CD14-positive monocyte (primary cell): ENCODE measurements at regions not wholly inside any gene's neighbourhood (a gene's known extent, or its start where the extent isn't known, plus 50 kb on each side); places are given as distances from the start of the nearest gene placed in this dataset.
"Not testable (repeated sequence)": the region's sequence is repeated elsewhere in the genome, so short reads cannot be mapped to it uniquely, and the experiment has no call there.

Experiments used
- DNase-seq, 3 donors: peaks; one replicate each; pipeline ENCODE4 v3.0.0-alpha.2; 2011 to 2022
- H2AFZ ChIP-seq: 2 replicates; pipeline ENCODE4 v1.6.0; 2012; ENCODE audit warnings: mild to moderate bottlenecking, low read depth, low read length, inconsistent platforms; ENCODE audit not compliant: insufficient read depth, poor library complexity, severe bottlenecking
- H3K27ac ChIP-seq, 2 donors: 1 replicate in 1 of 2; 2 replicates in 1 of 2; pipeline ENCODE4 v1.5.1; 2012 to 2013; ENCODE audit warnings: low read length in 2 of 2, control low read depth in 1 of 2, inconsistent platforms in 1 of 2, low read depth in 1 of 2, mild to moderate bottlenecking in 1 of 2
- H3K27me3 ChIP-seq, 2 donors: one replicate each; pipeline versions ENCODE4 v1.6.0 to v1.6.1; 2011 to 2013; ENCODE audit warnings: low read length in 2 of 2; ENCODE audit not compliant: control insufficient read depth in 2 of 2, insufficient read depth in 2 of 2
- H3K36me3 ChIP-seq, 2 donors: replicated peaks in 1 of 2; 1 replicate in 1 of 2; 2 replicates in 1 of 2; pipeline versions ENCODE4 v1.5.1 to v1.6.1; 2012 to 2013; ENCODE audit warnings: low read length in 2 of 2, control low read depth in 1 of 2, inconsistent platforms in 1 of 2, mild to moderate bottlenecking in 1 of 2; ENCODE audit not compliant: insufficient read depth in 2 of 2, control insufficient read depth in 1 of 2
- H3K4me1 ChIP-seq, 2 donors: 1 replicate in 1 of 2; 2 replicates in 1 of 2; pipeline versions ENCODE4 v1.5.1 to v1.6.1; 2012 to 2013; ENCODE audit warnings: low read length in 2 of 2, control low read depth in 1 of 2, inconsistent platforms in 1 of 2, mild to moderate bottlenecking in 1 of 2, moderate library complexity in 1 of 2; ENCODE audit not compliant: insufficient read depth in 2 of 2, control insufficient read depth in 1 of 2
- H3K4me2 ChIP-seq: replicated peaks from 2 replicates; pipeline ENCODE3; 2012; ENCODE audit warnings: low read length, moderate library complexity, mild to moderate bottlenecking; ENCODE audit not compliant: poor library complexity, severe bottlenecking; ENCODE audit errors: extremely low read depth
- H3K4me3 ChIP-seq, 3 experiments: fragments of 200-600 bp in 1 of 3; sonication (generic) in 1 of 3; replicated peaks in 1 of 3; 1 replicate in 2 of 3; 2 replicates in 1 of 3; pipeline ENCODE4 v1.5.1; 2011 to 2013; ENCODE audit warnings: low read length in 3 of 3, mild to moderate bottlenecking in 3 of 3, control low read depth in 2 of 3, low read depth in 2 of 3, inconsistent platforms in 1 of 3, moderate library complexity in 1 of 3
- H3K79me2 ChIP-seq: 2 replicates; pipeline ENCODE4 v1.6.0; 2012; ENCODE audit warnings: mild to moderate bottlenecking, control low read depth, inconsistent platforms, low read length, moderate library complexity; ENCODE audit not compliant: insufficient read depth
- H3K9ac ChIP-seq: 2 replicates; pipeline ENCODE4 v1.6.0; 2017; ENCODE audit warnings: low read length, mild to moderate bottlenecking; ENCODE audit not compliant: insufficient read depth, poor library complexity, severe bottlenecking
- H3K9me3 ChIP-seq, 2 donors: replicated peaks in 1 of 2; 1 replicate in 1 of 2; 2 replicates in 1 of 2; pipeline versions ENCODE4 v1.5.1 to v1.6.1; 2012 to 2013; ENCODE audit warnings: low read length in 2 of 2, control low read depth in 1 of 2; ENCODE audit not compliant: control insufficient read depth in 1 of 2, insufficient read depth in 1 of 2
- H4K20me1 ChIP-seq: 2 replicates; pipeline ENCODE4 v1.6.0; 2012; ENCODE audit warnings: mild to moderate bottlenecking, low read length, control low read depth, moderate library complexity; ENCODE audit not compliant: insufficient read depth
- H3K27ac Mint-ChIP-seq, 7 donors: one replicate each; pipeline ENCODE4 v1.8.0; 2020; ENCODE audit warnings: mild to moderate bottlenecking in 7 of 7, mixed read lengths in 7 of 7, moderate library complexity in 6 of 7, inconsistent platforms in 2 of 7
- H3K27me3 Mint-ChIP-seq, 3 donors: one replicate each; pipeline ENCODE4 v1.8.0; 2021 to 2022; ENCODE audit warnings: low read depth in 3 of 3, mild to moderate bottlenecking in 3 of 3, mixed read lengths in 3 of 3, moderate library complexity in 3 of 3, inconsistent platforms in 1 of 3
- H3K36me3 Mint-ChIP-seq, 2 donors: one replicate each; pipeline ENCODE4 v1.8.0; 2020; ENCODE audit warnings: mixed read lengths in 2 of 2, inconsistent platforms in 1 of 2, mild to moderate bottlenecking in 1 of 2
- H3K4me1 Mint-ChIP-seq: one replicate; pipeline ENCODE4 v1.8.0; 2020; ENCODE audit warnings: mild to moderate bottlenecking, mixed read lengths
- H3K4me3 Mint-ChIP-seq, 2 donors: one replicate each; pipeline ENCODE4 v1.8.0; 2020; ENCODE audit warnings: mild to moderate bottlenecking in 2 of 2, mixed read lengths in 2 of 2, moderate library complexity in 1 of 2
- H3K9me3 Mint-ChIP-seq, 7 donors: one replicate each; pipeline ENCODE4 v1.8.0; 2020 to 2022; ENCODE audit warnings: mixed read lengths in 7 of 7, mild to moderate bottlenecking in 6 of 7, moderate library complexity in 6 of 7, inconsistent platforms in 2 of 7
- CTCF ChIP-seq: fragments of 200-600 bp; IDR thresholded peaks from one replicate; pipeline ENCODE4 v1.8.0; 2022; ENCODE audit warnings: antibody characterized with exemption, mild to moderate bottlenecking
- WGBS: methylation state at CpG from one replicate; pipeline ENCODE4 v1.1.5; 2013; ENCODE audit warnings: missing lambda C conversion rate; ENCODE audit not compliant: insufficient coverage; 5-methylcytosine and 5-hydroxymethylcytosine counted together
- intact Hi-C, 2 donors: fragments of 100-400 bp; cut with micrococcal nuclease; formaldehyde crosslinking; loops; one replicate each; pipeline versions ENCODE4 v1.15.0 to v1.15.1; 2023

- H3K36me3 ChIP-seq = no peaks in the 10 kb centered on the region
- H3K4me2 ChIP-seq = no peak overlapping the region
- no peak for TF ChIP-seq CTCF
- H3K4me1 ChIP-seq = peaks cover 23 to 28% of the 10 kb centered on the region in 2 donors
- peaks cover 0 to 2% (median 0%) of the 10 kb centered on the region in 7 donors for H3K9me3 Mint-ChIP-seq
- DNase-seq = no peak
- H3K27me3 Mint-ChIP-seq = peaks cover 0 to 5% (median 2%) of the 10 kb centered on the region in 3 donors
- no peaks in the 10 kb centered on the region for H4K20me1 ChIP-seq
- intact Hi-C loops = no loop called here
- no peak overlapping the region for H2AFZ ChIP-seq
- no peak overlapping the region for H3K4me3 ChIP-seq
- peaks cover 34% of the 10 kb centered on the region for H3K4me1 Mint-ChIP-seq
- no peak overlapping the region for H3K9ac ChIP-seq
- no peak overlapping the region for H3K4me3 Mint-ChIP-seq
- no peaks in the 10 kb centered on the region for H3K27me3 ChIP-seq
- 44% methylated on average over 1 of the region's 4 CpGs for WGBS
- no peaks in the 10 kb centered on the region for H3K79me2 ChIP-seq
- no peaks in the 10 kb centered on the region for H3K9me3 ChIP-seq
- H3K36me3 Mint-ChIP-seq = no peaks in the 10 kb centered on the region
- H3K27ac ChIP-seq = no peak overlapping the region
- no peak overlapping the region for H3K27ac Mint-ChIP-seq
Measured at GRCh38 chr11:47923667-47924066, 56.7 kb upstream of the PTPRJ start.

GRCh38 chr11:47921080-47921555 lies 59.2 kb upstream of the PTPRJ start:
- H3K9me3 Mint-ChIP-seq, H3K4me3 ChIP-seq, H3K36me3 ChIP-seq, H3K79me2 ChIP-seq, H3K36me3 Mint-ChIP-seq, H4K20me1 ChIP-seq, H3K9ac ChIP-seq, H3K4me3 Mint-ChIP-seq, DNase-seq, H3K4me2 ChIP-seq, H3K27me3 Mint-ChIP-seq, H2AFZ ChIP-seq, intact Hi-C loops, H3K27ac ChIP-seq, H3K27me3 ChIP-seq, H3K9me3 ChIP-seq: not testable (repeated sequence)
- Mint-ChIP-seq H3K27ac (peak overlapping the region in 4 of 7 donors; percentile 33 to 77 (median 50)), H3K4me1 (peaks cover 38% of the 10 kb centered on the region)
- H3K4me1 ChIP-seq = peaks cover 24 to 33% of the 10 kb centered on the region in 2 donors
- 84% methylated on average over 6 of the region's 6 CpGs for WGBS
